HEK293 (cell line): ENCODE measurements at regions not wholly inside any gene's neighbourhood (a gene's known extent, or its start where the extent isn't known, plus 50 kb on each side); places are given as distances from the start of the nearest gene placed in this dataset.

Experiments used
- CTCF ChIA-PET: fragments of 350-600 bp; formaldehyde crosslinking; extraction: SDS; loops from one replicate; lab custom pipeline; 2021; ENCODE audit warnings: antibody characterized with exemption; lab: Yijun Ruan, JAX
- POLR2A ChIA-PET: fragments of 300-600 bp; formaldehyde crosslinking; extraction: SDS; loops from one replicate; lab custom pipeline; 2020; ENCODE audit warnings: antibody characterized with exemption, inconsistent platforms; lab: Yijun Ruan, JAX
- H3K27ac ChIP-seq: fragments of 200-500 bp; sonication (Bioruptor generic); 2 replicates; pipeline ENCODE4 v1.5.1; 2014; ENCODE audit warnings: low read depth, low read length, control low read depth, inconsistent platforms; ENCODE audit errors: extremely low read depth
- H3K36me3 ChIP-seq, 2 experiments: fragments of 200-500 bp in 1 of 2; sonication (Bioruptor generic) in 1 of 2; 1 replicate in 1 of 2; 2 replicates in 1 of 2; pipeline ENCODE4 v1.5.1; 2014 to 2017; ENCODE audit warnings: inconsistent platforms in 2 of 2, low read length in 2 of 2; ENCODE audit not compliant: control insufficient read depth in 2 of 2, insufficient read depth in 1 of 2
- H3K4me1 ChIP-seq: fragments of 200-500 bp; sonication (Bioruptor generic); 2 replicates; pipeline ENCODE4 v1.5.1; 2014; ENCODE audit warnings: mild to moderate bottlenecking, low read length, inconsistent platforms; ENCODE audit not compliant: control insufficient read depth, insufficient read depth
- H3K4me3 ChIP-seq: 2 replicates; pipeline ENCODE4 v1.5.1; 2011; ENCODE audit warnings: low read depth, mild to moderate bottlenecking, control low read depth, low read length, moderate library complexity
- H3K9me3 ChIP-seq: fragments of 200-500 bp; sonication (Bioruptor generic); 2 replicates; pipeline ENCODE4 v1.5.1; 2014; ENCODE audit warnings: low read depth, low read length, inconsistent platforms; ENCODE audit not compliant: control insufficient read depth, insufficient read depth
- GLIS1 ChIP-seq: fragments of 450-650 bp; formaldehyde crosslinking; IDR thresholded peaks from 2 replicates; pipeline ENCODE4 v1.5.1; 2016; ENCODE audit warnings: missing biosample characterization, missing genetic modification characterization
- ZFP69B ChIP-seq: fragments of 450-650 bp; formaldehyde crosslinking; IDR thresholded peaks from 2 replicates; pipeline ENCODE4 v1.5.1; 2016; ENCODE audit warnings: missing biosample characterization, missing genetic modification characterization
- ZNF280D ChIP-seq: fragments of 450-650 bp; formaldehyde crosslinking; IDR thresholded peaks from 2 replicates; pipeline ENCODE4 v1.5.1; 2016; ENCODE audit warnings: missing biosample characterization, missing genetic modification characterization
- ZNF350 ChIP-seq: fragments of 450-650 bp; formaldehyde crosslinking; IDR thresholded peaks from 2 replicates; pipeline ENCODE4 v1.5.0; 2017; ENCODE audit warnings: missing biosample characterization, mild to moderate bottlenecking, missing genetic modification characterization
- ZNF366 ChIP-seq: fragments of 450-650 bp; formaldehyde crosslinking; conservative IDR thresholded peaks from 2 replicates; pipeline ENCODE4 v1.5.1; 2016; ENCODE audit warnings: missing biosample characterization, missing genetic modification characterization
- ZNF600 ChIP-seq: fragments of 450-650 bp; formaldehyde crosslinking; IDR thresholded peaks from 2 replicates; pipeline ENCODE4 v1.5.1; 2016; ENCODE audit warnings: missing biosample characterization, missing genetic modification characterization
- ZNF791 ChIP-seq: fragments of 450-650 bp; formaldehyde crosslinking; IDR thresholded peaks from 2 replicates; pipeline ENCODE4 v1.5.1; 2016; ENCODE audit warnings: missing biosample characterization, missing genetic modification characterization
- TF ChIP-seq, protein P1 (sequence below): fragments of 450-650 bp; formaldehyde crosslinking; IDR thresholded peaks from 2 replicates; pipeline ENCODE4 v1.5.1; 2017; ENCODE audit warnings: missing biosample characterization, missing genetic modification characterization
- TF ChIP-seq, protein P2 (sequence below): fragments of 450-650 bp; formaldehyde crosslinking; conservative IDR thresholded peaks from 2 replicates; pipeline ENCODE4 v1.5.1; 2016; ENCODE audit warnings: low read depth, missing biosample characterization, missing genetic modification characterization

- H3K4me1 ChIP-seq, result no peaks in the 10 kb centered on the region
- POLR2A ChIA-PET, result no interaction called here
- H3K27ac ChIP-seq, result no peak overlapping the region
- no peak for TF ChIP-seq ZNF600 (tag by site-specific recombination)
- TF ChIP-seq, protein P1, sequence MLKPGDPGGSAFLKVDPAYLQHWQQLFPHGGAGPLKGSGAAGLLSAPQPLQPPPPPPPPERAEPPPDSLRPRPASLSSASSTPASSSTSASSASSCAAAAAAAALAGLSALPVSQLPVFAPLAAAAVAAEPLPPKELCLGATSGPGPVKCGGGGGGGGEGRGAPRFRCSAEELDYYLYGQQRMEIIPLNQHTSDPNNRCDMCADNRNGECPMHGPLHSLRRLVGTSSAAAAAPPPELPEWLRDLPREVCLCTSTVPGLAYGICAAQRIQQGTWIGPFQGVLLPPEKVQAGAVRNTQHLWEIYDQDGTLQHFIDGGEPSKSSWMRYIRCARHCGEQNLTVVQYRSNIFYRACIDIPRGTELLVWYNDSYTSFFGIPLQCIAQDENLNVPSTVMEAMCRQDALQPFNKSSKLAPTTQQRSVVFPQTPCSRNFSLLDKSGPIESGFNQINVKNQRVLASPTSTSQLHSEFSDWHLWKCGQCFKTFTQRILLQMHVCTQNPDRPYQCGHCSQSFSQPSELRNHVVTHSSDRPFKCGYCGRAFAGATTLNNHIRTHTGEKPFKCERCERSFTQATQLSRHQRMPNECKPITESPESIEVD (tag by site-specific recombination), result 0 out of 2 replicates have a peak, but pooled peaks have one; percentile 23
- no peak overlapping the region for H3K4me3 ChIP-seq
- no peaks in the 10 kb centered on the region for H3K36me3 ChIP-seq
- H3K9me3 ChIP-seq, result no peaks in the 10 kb centered on the region
- CTCF ChIA-PET, result interaction anchor here (0.6 to 1.2 kb wide), 3 partner anchors 38 to 253 kb away, joined by 3 to 6 read pairs (median 3); no protein-coding TSS in a partner anchor
Measured at GRCh38 chr9:87395804-87396479, 101.7 kb upstream of the DAPK1 start.

GRCh38 chr9:87401681-87402080 is 96.0 kb upstream of the DAPK1 start:
- CTCF ChIA-PET, result no interaction called here
- Histone ChIP-seq H3K4me1 (peaks cover 14% of the 10 kb centered on the region), H3K4me3 (no peak overlapping the region), H3K27ac (no peak overlapping the region), H3K36me3 (no peaks in the 10 kb centered on the region), H3K9me3 (no peaks in the 10 kb centered on the region)
- TF ChIP-seq ZNF280D (tag by site-specific recombination), result no peak
- no peak for TF ChIP-seq GLIS1
- TF ChIP-seq, protein P2, sequence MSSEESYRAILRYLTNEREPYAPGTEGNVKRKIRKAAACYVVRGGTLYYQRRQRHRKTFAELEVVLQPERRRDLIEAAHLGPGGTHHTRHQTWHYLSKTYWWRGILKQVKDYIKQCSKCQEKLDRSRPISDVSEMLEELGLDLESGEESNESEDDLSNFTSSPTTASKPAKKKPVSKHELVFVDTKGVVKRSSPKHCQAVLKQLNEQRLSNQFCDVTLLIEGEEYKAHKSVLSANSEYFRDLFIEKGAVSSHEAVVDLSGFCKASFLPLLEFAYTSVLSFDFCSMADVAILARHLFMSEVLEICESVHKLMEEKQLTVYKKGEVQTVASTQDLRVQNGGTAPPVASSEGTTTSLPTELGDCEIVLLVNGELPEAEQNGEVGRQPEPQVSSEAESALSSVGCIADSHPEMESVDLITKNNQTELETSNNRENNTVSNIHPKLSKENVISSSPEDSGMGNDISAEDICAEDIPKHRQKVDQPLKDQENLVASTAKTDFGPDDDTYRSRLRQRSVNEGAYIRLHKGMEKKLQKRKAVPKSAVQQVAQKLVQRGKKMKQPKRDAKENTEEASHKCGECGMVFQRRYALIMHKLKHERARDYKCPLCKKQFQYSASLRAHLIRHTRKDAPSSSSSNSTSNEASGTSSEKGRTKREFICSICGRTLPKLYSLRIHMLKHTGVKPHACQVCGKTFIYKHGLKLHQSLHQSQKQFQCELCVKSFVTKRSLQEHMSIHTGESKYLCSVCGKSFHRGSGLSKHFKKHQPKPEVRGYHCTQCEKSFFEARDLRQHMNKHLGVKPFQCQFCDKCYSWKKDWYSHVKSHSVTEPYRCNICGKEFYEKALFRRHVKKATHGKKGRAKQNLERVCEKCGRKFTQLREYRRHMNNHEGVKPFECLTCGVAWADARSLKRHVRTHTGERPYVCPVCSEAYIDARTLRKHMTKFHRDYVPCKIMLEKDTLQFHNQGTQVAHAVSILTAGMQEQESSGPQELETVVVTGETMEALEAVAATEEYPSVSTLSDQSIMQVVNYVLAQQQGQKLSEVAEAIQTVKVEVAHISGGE (tag by site-specific recombination), result no peak
- TF ChIP-seq ZFP69B (tag by site-specific recombination), result no peak
- no peak for TF ChIP-seq ZNF791 (tag by site-specific recombination)
- POLR2A ChIA-PET, result no interaction called here

GRCh38 chr9:87402537-87402936 is 95.1 kb upstream of the DAPK1 start:
- ChIA-PET POLR2A (no interaction called here), CTCF (interaction anchor here (0.6 to 0.7 kb wide), 2 partner anchors 196 to 669 kb away, joined by 3 to 4 read pairs; no protein-coding TSS in a partner anchor)
- H3K4me1 ChIP-seq, result peaks cover 14% of the 10 kb centered on the region
- H3K9me3 ChIP-seq, result no peaks in the 10 kb centered on the region
- no peak overlapping the region for H3K4me3 ChIP-seq
- H3K36me3 ChIP-seq, result no peaks in the 10 kb centered on the region
- H3K27ac ChIP-seq, result no peak overlapping the region
- TF ChIP-seq ZNF366 (peak; percentile 31; the same call in 1 of the 2 replicates), ZNF350 (tag by site-specific recombination) (no peak)
